HG03139 (cell line): ENCODE measurements at regions not wholly inside any gene's neighbourhood (a gene's known extent, or its start where the extent isn't known, plus 50 kb on each side); places are given as distances from the start of the nearest gene placed in this dataset.
A peak's percentile ranks its signal among the peaks of the same experiment; 100 is the strongest.
"Not testable (repeated sequence)": the region's sequence is repeated elsewhere in the genome, so short reads cannot be mapped to it uniquely, and the experiment has no call there.

Experiments
- ATAC-seq: cut with Tn5 transposase; IDR thresholded peaks from one replicate; pipeline ENCODE4 v1.9.1; 2021; ENCODE audit not compliant: unreplicated experiment

DNA sequence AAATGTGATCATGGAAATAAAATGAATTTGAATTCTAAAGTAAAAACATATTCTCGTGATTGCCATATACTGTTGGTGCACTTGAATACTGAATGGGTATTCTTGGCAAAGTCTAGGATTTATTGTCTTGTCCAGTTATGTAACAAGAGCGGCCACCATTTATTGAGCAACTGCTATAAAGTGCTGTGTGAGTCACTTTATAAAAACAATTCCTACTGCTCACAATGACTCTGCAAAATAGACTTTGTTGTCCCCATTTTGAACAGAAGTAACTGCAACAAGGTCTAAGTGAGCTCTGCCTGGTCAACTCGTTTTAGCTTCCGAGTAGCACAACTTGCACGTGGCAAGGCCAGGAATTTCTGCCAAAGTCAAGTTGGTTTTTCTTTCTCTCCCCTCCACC, 995.6 kb upstream of the FANCL start:
- no peak for ATAC-seq

- ATAC-seq = no peak
Measured at GRCh38 chr2:59233920-59234319, 992.8 kb upstream of the FANCL start.

GRCh38 chr2:59233448-59233847, 992.3 kb upstream of the FANCL start:
- no peak for ATAC-seq

GRCh38 chr2:59232394-59233165, 991.5 kb upstream of the FANCL start:
- ATAC-seq = peak; percentile 92

DNA sequence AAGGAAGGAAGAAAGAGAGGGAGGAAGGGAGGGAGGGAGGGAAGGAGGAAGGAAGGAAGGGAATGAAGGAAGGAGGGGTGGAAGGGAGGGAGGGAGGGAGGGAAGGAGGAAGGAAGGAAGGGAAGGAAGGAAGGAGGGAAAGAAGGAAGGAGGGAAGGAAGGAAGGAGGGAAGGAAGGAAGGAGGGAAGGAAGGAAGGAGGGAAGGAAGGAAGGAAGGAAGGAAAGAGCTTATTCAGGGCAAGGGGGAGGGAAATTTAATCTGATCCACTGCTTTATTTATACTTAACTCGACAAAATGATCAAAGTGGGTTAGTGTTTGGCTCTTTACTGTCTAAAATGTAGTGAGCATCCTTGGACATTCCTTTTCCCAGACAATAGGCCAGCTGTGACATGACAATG, 985.2 kb upstream of the FANCL start:
- not testable (repeated sequence) for ATAC-seq

GRCh38 chr2:59223742-59224141, 982.6 kb upstream of the FANCL start:
- ATAC-seq = no peak

GRCh38 chr2:59217360-59217759, 976.2 kb upstream of the FANCL start:
- ATAC-seq = no peak

DNA sequence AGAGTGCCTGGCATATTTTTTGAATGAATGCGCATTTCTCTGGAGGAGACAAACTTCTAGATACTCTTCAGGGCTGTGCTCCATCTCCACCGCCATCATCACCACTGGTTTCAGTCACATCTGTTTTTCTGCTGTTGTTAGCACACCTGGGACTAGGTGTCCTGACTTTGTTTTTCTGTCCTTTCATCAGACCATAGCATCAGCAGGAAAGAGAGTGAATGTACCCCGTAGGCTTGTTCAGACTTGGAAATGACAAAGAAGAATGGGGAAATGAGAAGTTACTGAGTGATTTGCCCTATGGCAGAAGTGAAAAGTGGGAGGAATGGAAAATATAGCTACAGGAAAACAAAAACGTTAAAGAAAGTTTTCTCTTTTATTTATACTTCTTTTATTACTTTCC, 965.2 kb upstream of the FANCL start:
- ATAC-seq = no peak

DNA sequence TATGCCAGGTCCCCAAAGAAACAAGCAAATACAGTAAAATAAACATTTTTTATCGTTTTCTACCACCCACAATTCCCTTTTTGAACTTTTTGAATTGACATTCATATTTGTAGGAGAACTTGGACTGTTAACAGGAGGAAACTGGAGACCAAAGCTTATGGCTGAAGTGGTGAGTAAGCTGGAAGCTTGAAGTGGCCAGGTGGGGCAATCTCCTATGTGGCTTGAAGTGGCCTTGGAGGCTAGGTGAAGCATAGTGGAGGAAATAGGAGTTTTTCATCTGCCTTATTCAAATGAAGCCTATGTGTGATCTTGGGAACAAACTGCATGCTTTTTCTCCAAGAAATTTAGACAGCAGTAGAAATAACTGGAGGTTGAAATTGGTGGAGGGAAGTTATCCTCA, 962.9 kb upstream of the FANCL start:
- ATAC-seq = no peak

DNA sequence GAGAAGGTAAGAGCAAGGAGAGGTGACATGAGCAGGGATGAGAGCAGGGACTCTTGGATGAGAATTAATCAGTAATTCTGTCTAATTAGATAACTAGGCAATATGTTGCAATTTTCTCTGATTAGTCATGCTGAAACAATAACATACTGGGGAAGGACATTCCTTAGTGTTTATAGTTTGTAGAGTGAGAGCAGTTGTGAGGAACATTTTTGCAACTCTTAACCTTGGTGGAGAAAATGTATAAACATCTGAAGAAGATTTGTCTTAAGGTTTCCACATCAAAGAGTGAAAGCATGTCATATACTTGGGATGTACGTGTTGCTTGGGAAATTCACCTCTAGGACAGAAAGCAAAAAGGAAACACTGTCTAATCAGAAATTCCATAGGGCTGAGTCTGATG, 955.4 kb upstream of the FANCL start:
- ATAC-seq = no peak

- ATAC-seq = no peak
Measured at GRCh38 chr2:59195851-59196250, 954.7 kb upstream of the FANCL start.

DNA sequence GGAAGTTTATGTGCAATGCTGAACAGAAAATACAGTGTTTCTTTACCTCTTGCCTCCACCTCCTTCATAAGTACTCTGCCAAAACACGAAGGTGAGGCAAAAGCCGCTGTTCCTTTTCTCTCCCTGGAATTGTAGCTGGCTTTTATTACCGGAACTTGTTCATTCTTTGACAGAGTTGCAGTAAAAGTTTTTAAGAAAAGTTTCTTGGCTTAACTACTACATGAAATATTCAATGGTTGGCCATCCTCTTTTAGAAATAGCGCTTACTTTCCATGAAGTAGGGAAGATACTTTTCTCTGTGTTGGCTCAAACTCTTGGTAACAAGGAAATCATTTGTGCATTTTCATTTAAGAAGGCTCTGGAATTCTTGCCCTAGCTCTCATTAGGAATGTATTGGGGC, 950.7 kb upstream of the FANCL start:
- ATAC-seq = no peak

GRCh38 chr2:59190518-59190917, 949.4 kb upstream of the FANCL start:
- no peak for ATAC-seq

DNA sequence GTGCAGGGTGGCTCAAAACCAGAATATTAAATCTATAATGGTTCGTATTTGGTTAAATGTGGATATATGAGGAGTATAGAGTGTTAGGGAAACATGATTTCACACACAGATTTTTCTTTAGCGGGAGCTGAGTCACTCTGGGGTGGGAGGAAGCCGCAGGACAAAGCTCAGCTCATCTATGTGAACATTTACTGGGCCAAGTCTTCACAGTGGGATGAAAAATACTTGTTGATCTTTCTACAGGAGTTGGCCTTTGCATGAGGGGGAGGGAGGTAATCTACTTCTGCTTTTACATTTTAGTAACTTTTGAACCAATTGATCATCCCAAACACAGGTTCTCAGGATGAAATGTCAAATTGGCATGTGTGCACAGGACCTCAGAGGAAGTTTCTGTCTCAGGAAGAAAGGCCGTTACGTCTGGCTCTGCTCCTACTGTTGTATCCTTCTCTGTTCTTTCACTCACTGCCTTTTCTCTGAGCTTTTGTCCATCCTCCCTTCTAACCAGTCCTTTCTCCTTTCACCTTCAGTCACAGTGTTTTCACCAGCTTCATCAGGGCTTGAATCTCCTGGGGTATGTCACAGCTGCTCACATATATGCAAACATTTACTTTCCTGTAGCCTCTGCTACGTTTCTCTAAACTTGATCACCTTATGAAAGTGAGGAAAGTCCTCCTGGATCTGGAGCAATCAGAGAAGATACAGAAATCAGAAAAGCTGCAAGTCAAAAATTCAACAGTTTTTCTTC, 943.3 kb upstream of the FANCL start:
- ATAC-seq = no peak

- ATAC-seq = no peak
Measured at GRCh38 chr2:59183070-59183469, 941.9 kb upstream of the FANCL start.

DNA sequence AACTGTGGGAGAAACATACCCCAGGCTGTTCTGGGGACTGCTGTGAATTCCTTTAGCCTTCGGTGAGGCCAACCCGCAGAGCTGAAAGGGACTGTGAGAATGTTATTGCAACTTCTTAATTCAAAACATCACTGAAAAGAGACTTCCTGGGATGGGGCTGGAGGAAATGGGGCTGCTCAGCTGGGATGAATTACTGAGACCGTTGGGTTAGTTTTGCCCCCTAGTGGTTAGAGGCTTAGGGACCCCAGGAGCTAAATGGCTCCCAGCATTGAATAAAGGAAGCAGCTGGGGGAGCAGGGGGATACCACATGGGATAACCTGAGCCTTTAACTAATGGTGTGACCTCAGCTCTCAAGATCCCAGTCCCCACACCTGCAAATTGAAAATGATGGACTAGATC, 941.1 kb upstream of the FANCL start:
- ATAC-seq = no peak

- ATAC-seq = no peak
Measured at GRCh38 chr2:59181347-59181746, 940.2 kb upstream of the FANCL start.

DNA sequence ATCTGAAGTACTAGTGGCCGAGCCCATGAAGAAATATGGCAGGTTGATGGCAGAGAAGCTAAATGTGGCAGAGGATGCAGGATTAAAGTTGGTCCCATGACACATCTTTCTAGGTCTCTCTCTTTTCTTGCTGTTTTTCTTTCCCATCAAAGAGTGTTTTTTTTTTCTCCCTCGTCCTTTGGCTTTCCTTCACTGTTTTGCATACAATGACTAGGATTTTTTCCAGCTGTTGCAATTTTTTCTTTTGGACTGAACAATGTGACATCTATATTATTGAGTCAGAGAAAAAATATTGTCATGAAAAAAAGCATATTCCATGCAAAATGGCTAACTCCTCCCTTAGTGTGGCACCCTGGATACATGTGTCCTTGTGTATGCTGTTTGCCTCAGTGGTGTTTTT, 939.5 kb upstream of the FANCL start:
- ATAC-seq = no peak

DNA sequence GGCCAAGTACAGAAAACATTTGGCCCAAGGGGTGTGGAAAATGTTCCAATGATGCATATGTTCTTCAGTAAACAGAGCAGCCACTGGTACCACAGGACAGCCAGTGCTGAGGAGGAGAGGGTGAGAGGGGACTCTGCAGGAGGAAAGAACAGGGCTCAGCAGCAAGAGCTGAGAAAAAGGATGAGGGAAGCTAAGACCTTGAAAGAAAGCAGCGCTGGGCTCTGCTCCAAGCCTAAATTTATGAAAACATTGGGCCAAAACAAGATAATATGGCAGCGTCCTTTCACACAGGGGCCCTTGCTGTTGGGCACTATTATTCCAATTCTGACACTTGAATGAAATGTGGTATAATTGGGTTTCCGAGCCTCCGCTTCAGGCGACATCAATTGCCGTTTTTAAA, 939.0 kb upstream of the FANCL start:
- ATAC-seq = no peak

DNA sequence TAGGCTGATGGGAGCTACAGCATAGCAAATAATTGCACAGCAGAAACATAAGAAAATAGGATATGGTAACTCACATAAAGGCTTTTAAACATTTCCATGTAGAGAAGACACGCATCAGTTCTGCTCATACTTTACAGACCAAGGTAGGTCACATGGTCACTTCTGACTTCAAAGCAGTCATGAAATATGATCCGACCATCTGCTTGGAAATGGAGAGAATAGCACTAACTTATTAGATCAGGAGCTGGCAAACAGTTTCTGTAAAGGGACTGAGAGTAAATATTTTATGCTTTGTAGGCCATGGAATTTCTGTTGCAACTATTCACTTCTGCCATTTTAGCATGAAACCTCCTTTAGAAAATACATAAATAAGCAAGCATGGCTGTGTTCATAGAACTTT, 936.6 kb upstream of the FANCL start:
- no peak for ATAC-seq

DNA sequence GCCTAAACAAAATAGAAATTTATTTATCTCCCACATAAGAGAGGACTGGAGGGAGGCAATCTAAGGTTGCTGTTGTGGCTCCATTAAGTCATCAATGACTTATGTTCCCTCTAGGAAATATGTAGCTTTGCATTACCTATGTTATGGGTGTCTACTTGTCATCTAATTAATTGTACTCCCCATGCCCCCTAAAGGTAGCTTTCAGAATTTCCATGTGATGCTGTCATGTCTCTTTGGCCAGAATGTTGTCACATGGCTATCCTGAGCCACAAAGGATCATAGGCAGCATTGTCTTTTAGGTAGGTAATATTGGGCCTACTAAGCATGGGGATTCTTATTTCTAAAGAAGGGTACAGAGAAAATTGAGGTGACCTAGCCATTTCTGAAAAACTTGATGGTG, 935.6 kb upstream of the FANCL start:
- no peak for ATAC-seq

- ATAC-seq = no peak
Measured at GRCh38 chr2:59174536-59175243, 933.6 kb upstream of the FANCL start.
